H1 (cell line): ENCODE measurements at regions not wholly inside any gene's neighbourhood (a gene's known extent, or its start where the extent isn't known, plus 50 kb on each side); places are given as distances from the start of the nearest gene placed in this dataset.

Experiments
- CTCF ChIA-PET: fragments of 300-600 bp; sonication (Branson Sonifier 250); formaldehyde crosslinking; loops from one replicate; lab custom pipeline; 2021; ENCODE audit not compliant: partially characterized antibody; lab: Charles Lee
- POLR2A ChIA-PET: fragments of 300-600 bp; sonication (Branson Sonifier 250); formaldehyde crosslinking; loops from one replicate; lab custom pipeline; 2021; ENCODE audit warnings: inconsistent platforms; ENCODE audit not compliant: partially characterized antibody; lab: Charles Lee
- DNase-seq, 2 experiments: peaks; one replicate each; pipeline versions ENCODE4 v3.0.0 to v3.0.0-alpha.2; 2010 to 2022; ENCODE audit warnings: low spot score in 2 of 2, low read depth in 1 of 2, mixed read lengths in 1 of 2
- FAIRE-seq: peaks from 2 replicates; lab custom pipeline; 2011; peaks lifted over from hg19 to GRCh38; lab: Jason Lieb, UNC
- H2AFZ ChIP-seq: 2 replicates; pipeline ENCODE4 v1.8.1; 2012; ENCODE audit warnings: low read length, inconsistent platforms
- H2AK5ac ChIP-seq: 2 replicates; pipeline ENCODE4 v1.6.1; 2013; ENCODE audit warnings: low read depth, low read length
- H2BK120ac ChIP-seq: replicated peaks from 2 replicates; pipeline ENCODE3; 2013; ENCODE audit warnings: low read depth, low read length, inconsistent platforms
- H2BK12ac ChIP-seq: 2 replicates; pipeline ENCODE4 v1.6.1; 2013; ENCODE audit warnings: low read depth, low read length
- H2BK15ac ChIP-seq: 2 replicates; pipeline ENCODE4 v1.6.1; 2013; ENCODE audit warnings: low read length
- H2BK20ac ChIP-seq: 2 replicates; pipeline ENCODE4 v1.6.1; 2013; ENCODE audit warnings: low read length
- H2BK5ac ChIP-seq: 2 replicates; pipeline ENCODE4 v1.6.1; 2013; ENCODE audit warnings: low read depth, low read length
- H3K14ac ChIP-seq: 2 replicates; pipeline ENCODE4 v1.6.1; 2013; ENCODE audit warnings: inconsistent platforms; ENCODE audit not compliant: insufficient read length
- H3K18ac ChIP-seq: 2 replicates; pipeline ENCODE4 v1.6.1; 2013; ENCODE audit warnings: low read length; ENCODE audit errors: extremely low read depth
- H3K23ac ChIP-seq: 2 replicates; pipeline ENCODE4 v1.6.1; 2013; ENCODE audit warnings: inconsistent platforms; ENCODE audit not compliant: insufficient read length
- H3K23me2 ChIP-seq: 2 replicates; pipeline ENCODE4 v1.6.1; 2013; ENCODE audit warnings: low read depth, low read length
- H3K27ac ChIP-seq: 2 replicates; pipeline ENCODE4 v1.6.1; 2011; ENCODE audit warnings: low read depth, low read length, inconsistent platforms
- H3K27me3 ChIP-seq, 4 experiments: replicated peaks in 1 of 4; 1 replicate in 1 of 4; 2 replicates in 3 of 4; pipeline versions ENCODE4 v1.6.1 to v1.8.1; 2011 to 2013; ENCODE audit warnings: low read length in 3 of 4, mild to moderate bottlenecking in 3 of 4, inconsistent platforms in 2 of 4, mixed read lengths in 2 of 4, moderate library complexity in 1 of 4; ENCODE audit not compliant: control insufficient read depth in 3 of 4, insufficient read depth in 3 of 4; ENCODE audit errors: extremely low read depth in 1 of 4
- H3K36me3 ChIP-seq, 4 experiments: 2 replicates each; pipeline versions ENCODE4 v1.6.1 to v1.8.1; 2011 to 2013; ENCODE audit warnings: mild to moderate bottlenecking in 4 of 4, low read length in 3 of 4, moderate library complexity in 2 of 4, control low read depth in 1 of 4, inconsistent platforms in 1 of 4; ENCODE audit not compliant: insufficient read depth in 4 of 4, control insufficient read depth in 2 of 4
- H3K4ac ChIP-seq: replicated peaks from 2 replicates; pipeline ENCODE3; 2013; ENCODE audit warnings: low read length, low read depth, mixed read lengths, inconsistent platforms; ENCODE audit not compliant: insufficient read length
- H3K4me1 ChIP-seq, 4 experiments: replicated peaks in 1 of 4; 1 replicate in 1 of 4; 2 replicates in 3 of 4; pipeline versions ENCODE4 v1.6.1 to v1.8.1; 2011 to 2013; ENCODE audit warnings: low read length in 3 of 4, inconsistent platforms in 2 of 4, mixed read lengths in 1 of 4; ENCODE audit not compliant: insufficient read depth in 4 of 4, control insufficient read depth in 3 of 4
- H3K4me2 ChIP-seq, 2 experiments: 2 replicates each; pipeline versions ENCODE4 v1.6.1 to v1.8.1; 2011 to 2013; ENCODE audit warnings: low read depth in 2 of 2, low read length in 2 of 2, control low read depth in 1 of 2, inconsistent platforms in 1 of 2, mild to moderate bottlenecking in 1 of 2; ENCODE audit not compliant: insufficient read depth in 1 of 2
- H3K4me3 ChIP-seq, 4 experiments: fragments of 200-600, 300-600 bp in 1 of 4; sonication (generic), shearing (Covaris generic), sonication (Bioruptor Twin) in 1 of 4; 2 replicates each; pipeline versions ENCODE4 v1.5.1 to v1.8.1; 2011 to 2016; ENCODE audit warnings: low read length in 4 of 4, low read depth in 3 of 4, control low read depth in 2 of 4, inconsistent platforms in 2 of 4, mild to moderate bottlenecking in 2 of 4, mixed read lengths in 1 of 4, moderate library complexity in 1 of 4; ENCODE audit not compliant: insufficient read depth in 2 of 4; ENCODE audit errors: extremely low read depth in 1 of 4
- H3K56ac ChIP-seq: replicated peaks from 2 replicates; pipeline ENCODE3; 2013; ENCODE audit warnings: low read depth, mild to moderate bottlenecking, mixed read lengths, low read length, inconsistent platforms; ENCODE audit not compliant: insufficient read length
- H3K79me1 ChIP-seq: 2 replicates; pipeline ENCODE4 v1.6.1; 2013; ENCODE audit warnings: low read depth, low read length, control low read depth
- H3K79me2 ChIP-seq, 2 experiments: 2 replicates each; pipeline versions ENCODE4 v1.6.1 to v1.8.1; 2012 to 2013; ENCODE audit warnings: low read length in 2 of 2, mild to moderate bottlenecking in 2 of 2, inconsistent platforms in 1 of 2; ENCODE audit not compliant: insufficient read depth in 2 of 2, control insufficient read depth in 1 of 2
- H3K9ac ChIP-seq, 4 experiments: replicated peaks in 1 of 4; 1 replicate in 1 of 4; 2 replicates in 3 of 4; pipeline versions ENCODE4 v1.6.1 to v1.8.1; 2011 to 2013; ENCODE audit warnings: low read depth in 3 of 4, low read length in 3 of 4, control low read depth in 2 of 4, mild to moderate bottlenecking in 2 of 4, moderate library complexity in 2 of 4, inconsistent platforms in 1 of 4; ENCODE audit errors: extremely low read depth in 1 of 4
- H3K9me3 ChIP-seq, 2 experiments: 2 replicates each; pipeline versions ENCODE4 v1.6.1 to v1.8.1; 2012 to 2013; ENCODE audit warnings: mild to moderate bottlenecking in 2 of 2, moderate library complexity in 2 of 2, control low read depth in 1 of 2, inconsistent platforms in 1 of 2, low read depth in 1 of 2, low read length in 1 of 2, mixed read lengths in 1 of 2; ENCODE audit not compliant: insufficient read depth in 2 of 2
- H4K20me1 ChIP-seq, 2 experiments: replicated peaks in 1 of 2; 2 replicates each; pipeline versions ENCODE3 to v1.8.1; 2011 to 2013; ENCODE audit warnings: inconsistent platforms in 2 of 2, low read length in 2 of 2, mild to moderate bottlenecking in 1 of 2; ENCODE audit not compliant: insufficient read depth in 2 of 2, control insufficient read depth in 1 of 2
- H4K5ac ChIP-seq: 2 replicates; pipeline ENCODE4 v1.6.1; 2013; ENCODE audit warnings: low read length, low read depth, mixed read lengths, inconsistent platforms; ENCODE audit not compliant: insufficient read length
- H4K8ac ChIP-seq: 2 replicates; pipeline ENCODE4 v1.8.0; 2013; ENCODE audit warnings: mild to moderate bottlenecking, moderate library complexity, low read length, inconsistent platforms; ENCODE audit not compliant: insufficient read depth; ENCODE audit errors: extremely low read depth
- H4K91ac ChIP-seq: replicated peaks from 2 replicates; pipeline ENCODE3; 2013; ENCODE audit warnings: low read length, mixed read lengths, inconsistent platforms; ENCODE audit not compliant: insufficient read length
- BRCA1 ChIP-seq: IDR thresholded peaks from 2 replicates; pipeline ENCODE4 v1.6.1; 2012; ENCODE audit warnings: low read depth, low read length, improper control_type of control experiment
- CEBPB ChIP-seq: IDR thresholded peaks from 2 replicates; pipeline ENCODE4 v1.6.1; 2012; ENCODE audit warnings: low read depth, low read length
- CREB1 ChIP-seq: IDR thresholded peaks from 2 replicates; pipeline ENCODE4 v1.6.1; 2012; ENCODE audit warnings: inconsistent platforms
- EP300 ChIP-seq, 2 experiments: IDR thresholded peaks; 1 replicate in 1 of 2; 2 replicates in 1 of 2; pipeline ENCODE4 v1.6.1; 2011 to 2012; ENCODE audit warnings: low read depth in 2 of 2, low read length in 2 of 2, mild to moderate bottlenecking in 2 of 2, borderline replicate concordance in 1 of 2, inconsistent platforms in 1 of 2, moderate library complexity in 1 of 2
- KDM1A ChIP-seq: fragments of 200-600, 300-600 bp; sonication (generic); IDR thresholded peaks from 2 replicates; pipeline ENCODE4 v1.7.1; 2016; ENCODE audit warnings: mild to moderate bottlenecking, low read length, borderline replicate concordance
- KDM4A ChIP-seq: IDR thresholded peaks from one replicate; pipeline ENCODE4 v1.7.1; 2012; ENCODE audit warnings: low read depth, mild to moderate bottlenecking, moderate library complexity, low read length, inconsistent platforms; ENCODE audit not compliant: severe bottlenecking
- MAFK ChIP-seq: IDR thresholded peaks from 2 replicates; pipeline ENCODE4 v1.6.1; 2012; ENCODE audit warnings: low read depth, mild to moderate bottlenecking, improper control_type of control experiment, low read length
- NANOG ChIP-seq: IDR thresholded peaks from 2 replicates; pipeline ENCODE4 v1.6.1; 2011; ENCODE audit warnings: low read length, low read depth, mild to moderate bottlenecking, inconsistent platforms; ENCODE audit not compliant: insufficient read depth, poor library complexity, severe bottlenecking
- RBBP5 ChIP-seq: IDR thresholded peaks from 2 replicates; pipeline ENCODE4 v1.7.1; 2012; ENCODE audit warnings: low read depth, mild to moderate bottlenecking, inconsistent platforms, low read length, moderate library complexity, borderline replicate concordance
- SAP30 ChIP-seq: fragments of 300-600 bp; sonication (generic); IDR thresholded peaks from 2 replicates; pipeline ENCODE4 v1.7.1; 2012; ENCODE audit warnings: low read length, moderate library complexity, mild to moderate bottlenecking, inconsistent platforms; ENCODE audit not compliant: insufficient read depth, insufficient replicate concordance
- SRF ChIP-seq: IDR thresholded peaks from 2 replicates; pipeline ENCODE4 v1.6.1; 2011; ENCODE audit warnings: mild to moderate bottlenecking, low read depth, low read length, moderate library complexity
- WGBS, 2 experiments: shearing (Covaris generic) in 1 of 2; methylation state at CpG; one replicate each; pipeline versions ENCODE4 v1.1.6 to v1.1.7; 2013 to 2015; ENCODE audit warnings: low lambda C conversion rate in 2 of 2, mixed read lengths in 2 of 2, inconsistent platforms in 1 of 2, low coverage in 1 of 2, missing lambda C conversion rate in 1 of 2; ENCODE audit not compliant: insufficient replicate concordance in 2 of 2, insufficient coverage in 1 of 2, insufficient read length in 1 of 2; ENCODE audit errors: extremely low coverage in 1 of 2, missing lambda C conversion rate in 1 of 2; 5-methylcytosine and 5-hydroxymethylcytosine counted together
- TF ChIP-seq, protein P1 (sequence below): IDR thresholded peaks from 2 replicates; pipeline ENCODE4 v1.6.1; 2012; ENCODE audit warnings: inconsistent platforms

DNA sequence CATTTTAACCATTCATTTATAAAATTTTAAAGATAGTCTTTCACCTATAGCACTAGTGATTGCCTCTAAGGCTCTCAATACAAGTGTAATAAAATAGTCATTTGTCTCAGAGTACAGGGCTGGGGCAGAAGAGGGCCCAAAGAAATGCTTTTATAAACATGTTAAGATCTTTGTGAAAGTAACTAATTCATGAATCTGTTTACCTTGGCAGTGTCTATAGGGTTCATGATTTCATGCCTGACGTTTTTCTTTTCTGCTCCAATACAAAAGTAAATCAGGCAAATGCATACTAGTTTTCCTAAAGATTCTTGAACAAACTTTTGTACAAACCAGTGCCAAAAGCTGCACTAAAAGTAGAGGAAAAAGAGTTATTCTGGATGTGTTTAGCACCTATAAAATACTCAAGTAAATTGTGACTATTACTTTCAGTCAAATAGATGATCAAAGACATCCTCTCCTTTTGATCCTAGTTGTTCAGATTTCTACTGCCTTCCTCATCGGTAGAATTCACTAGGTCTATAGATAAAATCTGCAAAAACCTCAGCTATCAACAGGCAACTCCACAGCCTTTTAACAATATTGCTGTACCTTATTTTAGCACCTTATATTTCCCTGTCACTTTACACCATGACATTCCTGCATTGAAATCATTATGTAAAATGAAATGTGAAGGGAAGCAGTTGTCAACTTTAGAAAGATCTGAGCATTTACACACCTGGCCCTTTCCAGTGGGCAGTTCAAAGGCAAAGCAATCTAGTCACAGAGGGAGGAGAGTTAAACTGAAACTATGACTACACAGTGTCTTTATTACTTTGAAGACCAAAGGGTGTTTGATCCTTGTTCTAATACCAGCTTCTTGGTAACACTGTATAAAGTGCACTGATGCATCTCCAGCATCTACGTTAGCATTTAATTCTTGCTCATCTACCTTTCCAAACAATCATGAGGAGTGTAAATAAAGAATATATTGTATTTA is 100.0 kb upstream of the MED13 start:
- H3K9me3 ChIP-seq: no peaks in the 10 kb centered on the region
- no peaks in the 10 kb centered on the region for H3K23me2 ChIP-seq
- FAIRE-seq: no peak
- WGBS, 2 experiments: 92% methylated on average over 3 of the region's 3 CpGs; no CpG with 5 or more reads in 1 of the 2 experiments
- no peaks in the 10 kb centered on the region for H3K79me1 ChIP-seq
- H2AFZ ChIP-seq: no peak overlapping the region
- no peak overlapping the region for H2AK5ac ChIP-seq
- H3K18ac ChIP-seq: no peak overlapping the region
- no peak overlapping the region for H3K4me3 ChIP-seq
- no peak overlapping the region for H3K27ac ChIP-seq
- no peak overlapping the region for H3K4ac ChIP-seq
- ChIA-PET POLR2A (no interaction called here), CTCF (no interaction called here)
- H4K5ac ChIP-seq: no peak overlapping the region
- no peak overlapping the region for H3K4me2 ChIP-seq
- H3K23ac ChIP-seq: no peak overlapping the region
- no peak overlapping the region for H2BK120ac ChIP-seq
- H3K79me2 ChIP-seq: no peaks in the 10 kb centered on the region
- no peak overlapping the region for H2BK12ac ChIP-seq
- H2BK15ac ChIP-seq: no peak overlapping the region
- H3K36me3 ChIP-seq: no peaks in the 10 kb centered on the region
- no peaks in the 10 kb centered on the region for H3K27me3 ChIP-seq
- no peak overlapping the region for H3K56ac ChIP-seq
- no peak overlapping the region for H4K8ac ChIP-seq
- H2BK5ac ChIP-seq: no peak overlapping the region
- no peaks in the 10 kb centered on the region for H4K20me1 ChIP-seq
- no peak overlapping the region for H3K9ac ChIP-seq
- no peak overlapping the region for H2BK20ac ChIP-seq
- H3K4me1 ChIP-seq: no peaks in the 10 kb centered on the region
- no peak overlapping the region for H4K91ac ChIP-seq
- no peak for DNase-seq
- no peak overlapping the region for H3K14ac ChIP-seq
- TF ChIP-seq SAP30: no peak
- no peak for TF ChIP-seq KDM4A
- TF ChIP-seq RBBP5: no peak
- no peak for TF ChIP-seq CEBPB
- TF ChIP-seq, protein P1, sequence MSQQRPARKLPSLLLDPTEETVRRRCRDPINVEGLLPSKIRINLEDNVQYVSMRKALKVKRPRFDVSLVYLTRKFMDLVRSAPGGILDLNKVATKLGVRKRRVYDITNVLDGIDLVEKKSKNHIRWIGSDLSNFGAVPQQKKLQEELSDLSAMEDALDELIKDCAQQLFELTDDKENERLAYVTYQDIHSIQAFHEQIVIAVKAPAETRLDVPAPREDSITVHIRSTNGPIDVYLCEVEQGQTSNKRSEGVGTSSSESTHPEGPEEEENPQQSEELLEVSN: no peak
- no peak for TF ChIP-seq NANOG
- TF ChIP-seq EP300 (IDR thresholded peaks at IDR 0.05; ENCODE audit: borderline replicate concordance in 1 of 2, low read depth in 2 of 2, low read length in 2 of 2): no peak
- TF ChIP-seq MAFK: no peak
- no peak for TF ChIP-seq KDM1A
- TF ChIP-seq CREB1: no peak
- TF ChIP-seq SRF: no peak
- no peak for TF ChIP-seq BRCA1
